Fibroblast of mammary gland (primary cell): ENCODE measurements at regions not wholly inside any gene's neighbourhood (a gene's known extent, or its start where the extent isn't known, plus 50 kb on each side); places are given as distances from the start of the nearest gene placed in this dataset.
A peak's percentile ranks its signal among the peaks of the same experiment; 100 is the strongest.

Source experiments
- DNase-seq: peaks from one replicate; pipeline ENCODE4 v3.0.0-alpha.2; 2010; ENCODE audit warnings: low read depth
- H3K4me3 ChIP-seq: 2 replicates; pipeline ENCODE4 v1.5.1; 2011; ENCODE audit warnings: low read depth, mild to moderate bottlenecking, low read length, moderate library complexity; ENCODE audit not compliant: control insufficient read depth
- CTCF ChIP-seq: conservative IDR thresholded peaks from 2 replicates; pipeline ENCODE4 v1.5.1; 2011; ENCODE audit warnings: low read depth, low read length, inconsistent platforms; ENCODE audit not compliant: control insufficient read depth, insufficient read depth

- DNase-seq, result no peak
- TF ChIP-seq CTCF, result no peak
Measured at GRCh38 chr5:109917154-109917546, 227.4 kb downstream of the MAN2A1 start.

DNA sequence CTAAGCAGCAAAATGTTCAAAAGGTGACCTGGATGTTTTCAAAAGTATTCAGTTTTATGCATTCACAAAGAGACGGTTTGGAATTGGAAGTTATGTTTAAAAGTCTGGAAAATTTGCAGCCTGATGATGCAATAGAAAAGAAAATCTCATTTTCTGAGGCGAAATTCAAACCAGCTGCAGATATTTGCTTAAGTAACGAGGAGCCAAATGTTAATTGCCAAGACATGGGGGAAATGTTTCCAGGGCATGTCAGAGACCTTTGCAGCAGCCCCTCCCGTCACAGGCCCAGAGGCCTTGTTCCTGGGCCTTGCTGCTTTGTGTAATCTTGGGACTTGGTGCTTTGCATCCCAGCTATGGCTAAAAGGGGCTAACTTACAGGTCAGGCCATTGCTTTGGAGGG is 228.2 kb downstream of the MAN2A1 start:
- no peak for TF ChIP-seq CTCF
- DNase-seq, result peak; percentile 43
- no peak overlapping the region for H3K4me3 ChIP-seq

More at GRCh38 chr5:109917154-109917546, 227.4 kb downstream of the MAN2A1 start:
- no peak overlapping the region for H3K4me3 ChIP-seq

- DNase-seq, result no peak
- no peak overlapping the region for H3K4me3 ChIP-seq
- no peak for TF ChIP-seq CTCF
Measured at GRCh38 chr5:109920736-109921135, 231.0 kb downstream of the MAN2A1 start.

DNA sequence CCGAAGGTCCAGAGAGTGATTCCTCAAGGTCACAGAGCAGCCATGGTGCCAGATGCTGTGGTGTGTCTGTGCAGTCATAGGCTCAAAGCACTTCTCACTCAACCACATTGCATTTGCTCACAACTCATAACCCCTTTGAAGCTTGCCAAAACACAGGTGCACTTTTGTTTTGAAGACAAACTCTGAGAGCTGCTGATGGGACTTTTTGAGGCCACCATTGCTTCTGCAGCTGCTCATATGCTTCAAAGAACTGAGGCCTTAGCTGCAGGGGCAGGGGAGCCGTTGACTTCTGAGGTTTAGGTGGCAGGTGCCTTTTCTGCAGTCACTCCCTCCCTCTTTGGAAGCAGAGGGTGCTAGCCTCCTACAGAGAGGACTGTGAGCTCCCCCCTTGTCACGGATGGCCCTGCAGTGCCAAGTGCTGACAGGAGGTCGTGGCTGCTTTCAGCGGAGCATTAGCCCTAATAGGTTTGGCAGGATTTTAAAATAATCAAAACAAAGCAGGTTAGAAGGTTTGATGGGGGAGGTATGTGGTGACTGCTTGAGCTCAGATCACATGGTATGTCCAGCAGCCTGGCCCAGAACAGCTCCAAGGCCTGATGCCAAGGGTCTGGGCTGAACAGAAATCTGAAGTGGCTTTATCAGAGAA is 232.1 kb downstream of the MAN2A1 start:
- no peak overlapping the region for H3K4me3 ChIP-seq
- DNase-seq, result no peak
- TF ChIP-seq CTCF, result no peak

DNA sequence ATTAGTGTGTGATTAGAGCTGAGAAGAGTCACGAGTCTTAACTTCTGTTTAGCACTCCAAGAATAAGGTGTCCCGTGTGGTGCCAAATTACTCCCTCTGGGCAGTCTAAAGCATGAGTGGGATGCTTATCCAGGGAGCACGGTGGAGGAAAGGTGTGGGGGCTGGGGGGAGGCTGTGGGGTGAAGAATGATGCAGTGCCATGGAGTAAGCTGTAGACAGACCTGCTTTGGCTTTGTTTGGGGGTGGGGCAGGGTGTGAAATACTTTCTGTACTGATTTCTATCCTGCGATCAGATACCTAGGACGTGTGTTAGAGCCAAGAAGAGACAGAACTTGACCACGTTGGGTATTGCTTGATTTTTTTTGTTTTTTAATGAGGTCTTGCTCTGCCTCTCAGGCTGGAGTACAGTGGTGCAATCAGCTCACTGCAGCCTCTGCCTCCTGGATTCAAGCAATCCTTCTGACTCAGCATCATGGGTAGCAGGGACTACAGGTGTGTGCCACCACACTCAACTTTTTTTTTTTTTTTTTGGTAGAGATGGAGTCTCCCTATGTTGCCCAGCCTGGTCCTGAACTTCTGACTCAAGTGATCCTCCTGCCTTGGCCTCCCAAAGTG is 232.8 kb downstream of the MAN2A1 start:
- H3K4me3 ChIP-seq, result no peak overlapping the region
- TF ChIP-seq CTCF, result no peak
- DNase-seq, result no peak

- H3K4me3 ChIP-seq, result no peak overlapping the region
- DNase-seq, result no peak
- TF ChIP-seq CTCF, result no peak
Measured at GRCh38 chr5:109923205-109923604, 233.5 kb downstream of the MAN2A1 start.
